Head of caudate nucleus (tissue), 42 donors: ENCODE measurements at regions not wholly inside any gene's neighbourhood (a gene's known extent, or its start where the extent isn't known, plus 50 kb on each side); places are given as distances from the start of the nearest gene placed in this dataset.
"Not testable (repeated sequence)": the region's sequence is repeated elsewhere in the genome, so short reads cannot be mapped to it uniquely, and the experiment has no call there.

ENCODE experiments used
- DNase-seq, 42 donors: peaks; one replicate each; pipeline versions ENCODE4 v3.0.0 to v3.0.0-alpha.2; 2020 to 2021; ENCODE audit warnings: mixed read lengths in 7 of 42
- intact Hi-C: fragments of 100-400 bp; cut with DNase I; formaldehyde crosslinking; loops from one replicate; pipeline ENCODE4 v1.15.0; 2022

GRCh38 chr11:134659882-134660281 lies 247.8 kb upstream of the B3GAT1 start:
- intact Hi-C loops, result no loop called here
- peak in 9 of 42 donors; percentile 3 to 39 (median 6) for DNase-seq

GRCh38 chr11:134658481-134659225 lies 246.6 kb upstream of the B3GAT1 start:
- DNase-seq, result peak in 9 of 42 donors; percentile 2 to 36 (median 13)

GRCh38 chr11:134657631-134658030 lies 245.6 kb upstream of the B3GAT1 start:
- intact Hi-C loops, result no loop called here
- peak in 7 of 42 donors; percentile 2 to 40 (median 19) for DNase-seq

More at GRCh38 chr11:134658481-134659225, 246.6 kb upstream of the B3GAT1 start:
- intact Hi-C loops, result no loop called here

GRCh38 chr11:134656861-134657540 lies 245.0 kb upstream of the B3GAT1 start:
- intact Hi-C loops, result no loop called here
- DNase-seq, result peak in 10 of 42 donors; percentile 6 to 40 (median 19)

- peak in 11 of 42 donors; percentile 7 to 40 (median 17) for DNase-seq
- intact Hi-C loops, result not testable (repeated sequence)
Measured at GRCh38 chr11:134656086-134656840, 244.2 kb upstream of the B3GAT1 start.

- intact Hi-C loops, result no loop called here
- peak in 11 of 42 donors; percentile 5 to 43 (median 20) for DNase-seq
Measured at GRCh38 chr11:134655189-134655989, 243.3 kb upstream of the B3GAT1 start.

GRCh38 chr11:134654161-134654915 lies 242.3 kb upstream of the B3GAT1 start:
- peak in 13 of 42 donors; percentile 0 to 41 (median 9) for DNase-seq

GRCh38 chr11:134652586-134653255 lies 240.7 kb upstream of the B3GAT1 start:
- intact Hi-C loops, result no loop called here
- DNase-seq, result peak in 6 of 42 donors; percentile 1 to 35 (median 16)

More at GRCh38 chr11:134654161-134654915, 242.3 kb upstream of the B3GAT1 start:
- intact Hi-C loops, result no loop called here

GRCh38 chr11:134647066-134647743 lies 235.2 kb upstream of the B3GAT1 start:
- intact Hi-C loops, result no loop called here
- DNase-seq, result peak; percentile 33 to 90 (median 65)

GRCh38 chr11:134646561-134646960 lies 234.5 kb upstream of the B3GAT1 start:
- intact Hi-C loops, result no loop called here
- DNase-seq, result peak in 3 of 42 donors; percentile 12 to 25 (median 22)

- DNase-seq, result peak in 2 of 42 donors; percentile 1 to 14
- intact Hi-C loops, result no loop called here
Measured at GRCh38 chr11:134645576-134645975, 233.5 kb upstream of the B3GAT1 start.

GRCh38 chr11:134644476-134645456 lies 232.7 kb upstream of the B3GAT1 start:
- peak in 3 of 42 donors; percentile 9 to 34 (median 27) for DNase-seq
- intact Hi-C loops, result no loop called here

- peak in 3 of 42 donors; percentile 6 to 33 (median 26) for DNase-seq
- intact Hi-C loops, result no loop called here
Measured at GRCh38 chr11:134643115-134644012, 231.3 kb upstream of the B3GAT1 start.

GRCh38 chr11:134642206-134642605 lies 230.2 kb upstream of the B3GAT1 start:
- DNase-seq, result peak in 1 of 42 donors; percentile 2
- intact Hi-C loops, result no loop called here
